Brain microvascular endothelial cell (primary cell): ENCODE measurements at regions not wholly inside any gene's neighbourhood (a gene's known extent, or its start where the extent isn't known, plus 50 kb on each side); places are given as distances from the start of the nearest gene placed in this dataset.
A peak's percentile ranks its signal among the peaks of the same experiment; 100 is the strongest.
"Not testable (repeated sequence)": the region's sequence is repeated elsewhere in the genome, so short reads cannot be mapped to it uniquely, and the experiment has no call there.

Experiments
- DNase-seq: peaks from one replicate; pipeline ENCODE4 v3.0.0-alpha.2; 2020
- H3K27ac ChIP-seq: fragments of 250-450 bp; sonication (Bioruptor Pico); 2 replicates; pipeline ENCODE4 v1.5.1; 2020; ENCODE audit warnings: mild to moderate bottlenecking, moderate library complexity
- H3K27me3 ChIP-seq: fragments of 250-450 bp; sonication (Bioruptor Pico); replicated peaks from 2 replicates; pipeline ENCODE4 v1.5.1; 2020; ENCODE audit warnings: mild to moderate bottlenecking
- H3K36me3 ChIP-seq: fragments of 250-450 bp; sonication (Bioruptor Pico); replicated peaks from 2 replicates; pipeline ENCODE4 v1.5.1; 2020; ENCODE audit warnings: mild to moderate bottlenecking
- H3K4me3 ChIP-seq: 2 replicates; pipeline ENCODE4 v1.5.1; 2011; ENCODE audit warnings: low read depth, mild to moderate bottlenecking, control low read depth, low read length, moderate library complexity
- CTCF ChIP-seq: IDR thresholded peaks from 2 replicates; pipeline ENCODE4 v1.5.1; 2011; ENCODE audit warnings: low read depth, mild to moderate bottlenecking, moderate library complexity, low read length, control low read depth, inconsistent platforms; ENCODE audit errors: missing control alignments
- in situ Hi-C: cut with HindIII; loops from 2 replicates; pipeline ENCODE4 v1.10.0; 2017; ENCODE audit warnings: low sequenced_read_pairs, low pct_ligation_motif_present

GRCh38 chr4:188735082-188735481 lies 595.8 kb downstream of the TRIML1 start:
- Histone ChIP-seq H3K4me3 (no peak overlapping the region), H3K27me3 (no peaks in the 10 kb centered on the region), H3K27ac (no peak overlapping the region), H3K36me3 (no peaks in the 10 kb centered on the region)
- in situ Hi-C loops, result no loop called here
- no peak for TF ChIP-seq CTCF
- DNase-seq, result no peak

- no peak for TF ChIP-seq CTCF
- H3K27ac ChIP-seq, result no peak overlapping the region
- no peak for DNase-seq
- no peak overlapping the region for H3K4me3 ChIP-seq
- H3K27me3 ChIP-seq, result no peaks in the 10 kb centered on the region
- no peaks in the 10 kb centered on the region for H3K36me3 ChIP-seq
- in situ Hi-C loops, result no loop called here
Measured at GRCh38 chr4:188737251-188738002, 598.2 kb downstream of the TRIML1 start.

- H3K4me3 ChIP-seq, result peak overlapping the region; percentile 48
- DNase-seq, H3K27ac ChIP-seq, H3K27me3 ChIP-seq, H3K36me3 ChIP-seq, in situ Hi-C loops: not testable (repeated sequence)
Measured at GRCh38 chr4:188738290-188738689, 599.0 kb downstream of the TRIML1 start.

- H3K27me3 ChIP-seq, H3K4me3 ChIP-seq, H3K27ac ChIP-seq, DNase-seq, H3K36me3 ChIP-seq, in situ Hi-C loops: not testable (repeated sequence)
Measured at GRCh38 chr4:188740172-188740571, 600.9 kb downstream of the TRIML1 start.

GRCh38 chr4:188740791-188741190 lies 601.5 kb downstream of the TRIML1 start:
- H3K27me3 ChIP-seq, H3K36me3 ChIP-seq, in situ Hi-C loops, DNase-seq, H3K27ac ChIP-seq, H3K4me3 ChIP-seq: not testable (repeated sequence)

GRCh38 chr4:188754372-188755002 lies 615.2 kb downstream of the TRIML1 start:
- Histone ChIP-seq H3K36me3 (no peaks in the 10 kb centered on the region), H3K4me3 (no peak overlapping the region), H3K27ac (no peak overlapping the region), H3K27me3 (no peaks in the 10 kb centered on the region)
- in situ Hi-C loops, result no loop called here
- no peak for DNase-seq
- no peak for TF ChIP-seq CTCF

- Histone ChIP-seq H3K27me3 (no peaks in the 10 kb centered on the region), H3K36me3 (no peaks in the 10 kb centered on the region), H3K4me3 (no peak overlapping the region), H3K27ac (no peak overlapping the region)
- in situ Hi-C loops, result no loop called here
- TF ChIP-seq CTCF, result no peak
- DNase-seq, result no peak
Measured at GRCh38 chr4:188767496-188767895, 628.3 kb downstream of the TRIML1 start.
